GM12892 (cell line): ENCODE measurements at regions not wholly inside any gene's neighbourhood (a gene's known extent, or its start where the extent isn't known, plus 50 kb on each side); places are given as distances from the start of the nearest gene placed in this dataset.

Experiments
- POLR2A ChIP-seq: IDR thresholded peaks from 2 replicates; pipeline ENCODE4 v1.6.1; 2011; ENCODE audit warnings: low read depth, low read length, control low read depth
- POLR2AphosphoS5 ChIP-seq: IDR thresholded peaks from 2 replicates; pipeline ENCODE4 v1.6.1; 2011; ENCODE audit warnings: low read depth, low read length, control low read depth

DNA sequence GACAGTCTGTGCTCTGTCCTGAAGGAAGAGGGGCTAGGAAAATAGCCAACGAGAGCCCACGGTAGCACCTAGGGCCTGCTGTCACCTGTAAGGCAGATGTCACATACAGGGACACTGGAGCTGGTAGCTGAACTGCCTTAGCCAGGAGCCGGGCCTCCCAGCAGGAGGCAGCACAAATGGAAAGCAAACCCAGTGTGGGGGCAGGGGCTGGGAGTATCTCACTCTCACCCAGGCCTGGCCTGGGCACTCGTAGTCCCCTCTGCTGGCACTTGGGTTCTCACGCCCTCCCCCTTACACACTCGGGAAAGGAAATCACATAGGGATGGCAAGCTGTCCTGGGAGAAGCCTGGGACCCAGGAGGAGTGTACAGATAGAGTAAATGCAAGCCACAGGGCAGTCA lies 173.1 kb upstream of the CHRNA7 start:
- TF ChIP-seq POLR2AphosphoS5 (no peak), POLR2A (no peak)
